CD14-positive monocyte (primary cell): ENCODE measurements at regions not wholly inside any gene's neighbourhood (a gene's known extent, or its start where the extent isn't known, plus 50 kb on each side); places are given as distances from the start of the nearest gene placed in this dataset.

ENCODE experiments used
- DNase-seq, 3 donors: peaks; one replicate each; pipeline ENCODE4 v3.0.0-alpha.2; 2011 to 2022
- H2AFZ ChIP-seq: 2 replicates; pipeline ENCODE4 v1.6.0; 2012; ENCODE audit warnings: mild to moderate bottlenecking, low read depth, low read length, inconsistent platforms; ENCODE audit not compliant: insufficient read depth, poor library complexity, severe bottlenecking
- H3K27ac ChIP-seq, 2 donors: 1 replicate in 1 of 2; 2 replicates in 1 of 2; pipeline ENCODE4 v1.5.1; 2012 to 2013; ENCODE audit warnings: low read length in 2 of 2, control low read depth in 1 of 2, inconsistent platforms in 1 of 2, low read depth in 1 of 2, mild to moderate bottlenecking in 1 of 2
- H3K27me3 ChIP-seq, 2 donors: one replicate each; pipeline versions ENCODE4 v1.6.0 to v1.6.1; 2011 to 2013; ENCODE audit warnings: low read length in 2 of 2; ENCODE audit not compliant: control insufficient read depth in 2 of 2, insufficient read depth in 2 of 2
- H3K36me3 ChIP-seq, 2 donors: replicated peaks in 1 of 2; 1 replicate in 1 of 2; 2 replicates in 1 of 2; pipeline versions ENCODE4 v1.5.1 to v1.6.1; 2012 to 2013; ENCODE audit warnings: low read length in 2 of 2, control low read depth in 1 of 2, inconsistent platforms in 1 of 2, mild to moderate bottlenecking in 1 of 2; ENCODE audit not compliant: insufficient read depth in 2 of 2, control insufficient read depth in 1 of 2
- H3K4me1 ChIP-seq, 2 donors: 1 replicate in 1 of 2; 2 replicates in 1 of 2; pipeline versions ENCODE4 v1.5.1 to v1.6.1; 2012 to 2013; ENCODE audit warnings: low read length in 2 of 2, control low read depth in 1 of 2, inconsistent platforms in 1 of 2, mild to moderate bottlenecking in 1 of 2, moderate library complexity in 1 of 2; ENCODE audit not compliant: insufficient read depth in 2 of 2, control insufficient read depth in 1 of 2
- H3K4me2 ChIP-seq: replicated peaks from 2 replicates; pipeline ENCODE3; 2012; ENCODE audit warnings: low read length, moderate library complexity, mild to moderate bottlenecking; ENCODE audit not compliant: poor library complexity, severe bottlenecking; ENCODE audit errors: extremely low read depth
- H3K4me3 ChIP-seq, 3 experiments: fragments of 200-600 bp in 1 of 3; sonication (generic) in 1 of 3; replicated peaks in 1 of 3; 1 replicate in 2 of 3; 2 replicates in 1 of 3; pipeline ENCODE4 v1.5.1; 2011 to 2013; ENCODE audit warnings: low read length in 3 of 3, mild to moderate bottlenecking in 3 of 3, control low read depth in 2 of 3, low read depth in 2 of 3, inconsistent platforms in 1 of 3, moderate library complexity in 1 of 3
- H3K79me2 ChIP-seq: 2 replicates; pipeline ENCODE4 v1.6.0; 2012; ENCODE audit warnings: mild to moderate bottlenecking, control low read depth, inconsistent platforms, low read length, moderate library complexity; ENCODE audit not compliant: insufficient read depth
- H3K9ac ChIP-seq: 2 replicates; pipeline ENCODE4 v1.6.0; 2017; ENCODE audit warnings: low read length, mild to moderate bottlenecking; ENCODE audit not compliant: insufficient read depth, poor library complexity, severe bottlenecking
- H3K9me3 ChIP-seq, 2 donors: replicated peaks in 1 of 2; 1 replicate in 1 of 2; 2 replicates in 1 of 2; pipeline versions ENCODE4 v1.5.1 to v1.6.1; 2012 to 2013; ENCODE audit warnings: low read length in 2 of 2, control low read depth in 1 of 2; ENCODE audit not compliant: control insufficient read depth in 1 of 2, insufficient read depth in 1 of 2
- H4K20me1 ChIP-seq: 2 replicates; pipeline ENCODE4 v1.6.0; 2012; ENCODE audit warnings: mild to moderate bottlenecking, low read length, control low read depth, moderate library complexity; ENCODE audit not compliant: insufficient read depth
- H3K27ac Mint-ChIP-seq, 7 donors: one replicate each; pipeline ENCODE4 v1.8.0; 2020; ENCODE audit warnings: mild to moderate bottlenecking in 7 of 7, mixed read lengths in 7 of 7, moderate library complexity in 6 of 7, inconsistent platforms in 2 of 7
- H3K27me3 Mint-ChIP-seq, 3 donors: one replicate each; pipeline ENCODE4 v1.8.0; 2021 to 2022; ENCODE audit warnings: low read depth in 3 of 3, mild to moderate bottlenecking in 3 of 3, mixed read lengths in 3 of 3, moderate library complexity in 3 of 3, inconsistent platforms in 1 of 3
- H3K36me3 Mint-ChIP-seq, 2 donors: one replicate each; pipeline ENCODE4 v1.8.0; 2020; ENCODE audit warnings: mixed read lengths in 2 of 2, inconsistent platforms in 1 of 2, mild to moderate bottlenecking in 1 of 2
- H3K4me1 Mint-ChIP-seq: one replicate; pipeline ENCODE4 v1.8.0; 2020; ENCODE audit warnings: mild to moderate bottlenecking, mixed read lengths
- H3K4me3 Mint-ChIP-seq, 2 donors: one replicate each; pipeline ENCODE4 v1.8.0; 2020; ENCODE audit warnings: mild to moderate bottlenecking in 2 of 2, mixed read lengths in 2 of 2, moderate library complexity in 1 of 2
- H3K9me3 Mint-ChIP-seq, 7 donors: one replicate each; pipeline ENCODE4 v1.8.0; 2020 to 2022; ENCODE audit warnings: mixed read lengths in 7 of 7, mild to moderate bottlenecking in 6 of 7, moderate library complexity in 6 of 7, inconsistent platforms in 2 of 7
- WGBS: methylation state at CpG from one replicate; pipeline ENCODE4 v1.1.5; 2013; ENCODE audit warnings: missing lambda C conversion rate; ENCODE audit not compliant: insufficient coverage; 5-methylcytosine and 5-hydroxymethylcytosine counted together
- intact Hi-C, 2 donors: fragments of 100-400 bp; cut with micrococcal nuclease; formaldehyde crosslinking; loops; one replicate each; pipeline versions ENCODE4 v1.15.0 to v1.15.1; 2023
- TF ChIP-seq, protein P1 (sequence below): fragments of 200-600 bp; IDR thresholded peaks from one replicate; pipeline ENCODE4 v1.8.0; 2022; ENCODE audit warnings: antibody characterized with exemption, mild to moderate bottlenecking

DNA sequence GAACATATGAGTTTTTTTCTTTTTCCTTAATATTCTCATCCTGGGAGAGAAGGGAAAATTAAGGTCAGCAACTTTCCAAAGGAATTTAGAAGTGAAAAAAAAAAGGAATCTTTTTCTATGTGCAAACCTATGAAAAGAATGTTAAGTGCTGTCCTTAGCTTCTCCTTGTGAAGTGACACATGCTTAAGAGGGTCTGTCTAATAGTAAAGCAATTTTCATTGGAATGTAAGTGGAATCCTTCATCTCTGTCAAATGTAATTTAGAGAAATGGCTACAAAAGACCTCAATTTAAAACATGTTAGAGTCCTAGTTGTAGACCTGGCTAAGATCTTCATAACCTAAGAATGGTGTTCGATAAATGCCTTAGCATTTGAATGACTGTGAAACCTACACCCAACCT is 117.4 kb upstream of the EPB41L3 start:
- Histone ChIP-seq H3K27ac (no peak overlapping the region), H2AFZ (no peak overlapping the region), H3K27me3 (no peaks in the 10 kb centered on the region), H3K4me3 (no peak overlapping the region), H3K4me2 (no peak overlapping the region), H3K4me1 (no peaks in the 10 kb centered on the region), H3K79me2 (no peaks in the 10 kb centered on the region), H3K36me3 (no peaks in the 10 kb centered on the region), H3K9ac (no peak overlapping the region), H3K9me3 (no peaks in the 10 kb centered on the region), H4K20me1 (no peaks in the 10 kb centered on the region)
- intact Hi-C loops = no loop called here
- H3K4me1 Mint-ChIP-seq = no peaks in the 10 kb centered on the region
- DNase-seq = no peak
- H3K36me3 Mint-ChIP-seq = no peaks in the 10 kb centered on the region
- no peak overlapping the region for H3K27ac Mint-ChIP-seq
- peaks cover 2 to 5% (median 2%) of the 10 kb centered on the region in 3 donors for H3K27me3 Mint-ChIP-seq
- H3K9me3 Mint-ChIP-seq = peaks cover 0 to 4% (median 4%) of the 10 kb centered on the region in 7 donors
- no CpG with 5 or more reads among the region's 1 CpG for WGBS
- H3K4me3 Mint-ChIP-seq = no peak overlapping the region
- TF ChIP-seq, protein P1, sequence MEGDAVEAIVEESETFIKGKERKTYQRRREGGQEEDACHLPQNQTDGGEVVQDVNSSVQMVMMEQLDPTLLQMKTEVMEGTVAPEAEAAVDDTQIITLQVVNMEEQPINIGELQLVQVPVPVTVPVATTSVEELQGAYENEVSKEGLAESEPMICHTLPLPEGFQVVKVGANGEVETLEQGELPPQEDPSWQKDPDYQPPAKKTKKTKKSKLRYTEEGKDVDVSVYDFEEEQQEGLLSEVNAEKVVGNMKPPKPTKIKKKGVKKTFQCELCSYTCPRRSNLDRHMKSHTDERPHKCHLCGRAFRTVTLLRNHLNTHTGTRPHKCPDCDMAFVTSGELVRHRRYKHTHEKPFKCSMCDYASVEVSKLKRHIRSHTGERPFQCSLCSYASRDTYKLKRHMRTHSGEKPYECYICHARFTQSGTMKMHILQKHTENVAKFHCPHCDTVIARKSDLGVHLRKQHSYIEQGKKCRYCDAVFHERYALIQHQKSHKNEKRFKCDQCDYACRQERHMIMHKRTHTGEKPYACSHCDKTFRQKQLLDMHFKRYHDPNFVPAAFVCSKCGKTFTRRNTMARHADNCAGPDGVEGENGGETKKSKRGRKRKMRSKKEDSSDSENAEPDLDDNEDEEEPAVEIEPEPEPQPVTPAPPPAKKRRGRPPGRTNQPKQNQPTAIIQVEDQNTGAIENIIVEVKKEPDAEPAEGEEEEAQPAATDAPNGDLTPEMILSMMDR = no peak

DNA sequence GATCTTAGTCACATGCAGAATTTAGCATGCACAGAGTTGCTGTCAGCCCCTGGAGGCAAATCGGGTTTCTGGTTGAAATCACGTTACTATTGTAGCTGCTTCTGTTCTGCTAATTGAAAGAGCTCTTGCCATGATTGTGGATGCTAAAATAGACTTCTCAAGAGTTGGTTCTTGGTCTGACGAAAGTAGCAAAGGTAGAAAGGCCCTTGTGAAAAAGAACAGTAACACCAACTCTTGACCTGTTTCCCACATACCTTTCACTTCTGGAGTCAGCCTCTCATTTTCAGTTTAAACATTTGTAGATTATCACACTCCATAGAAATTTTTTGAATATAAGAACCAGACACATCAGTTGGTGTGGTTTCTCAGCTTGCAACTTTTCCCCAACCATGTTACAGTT is 110.0 kb upstream of the EPB41L3 start:
- no peak overlapping the region for H3K27ac ChIP-seq
- H3K4me2 ChIP-seq = no peak overlapping the region
- Mint-ChIP-seq H3K27ac (no peak overlapping the region), H3K27me3 (peaks cover 0 to 4% (median 2%) of the 10 kb centered on the region in 3 donors), H3K4me1 (no peaks in the 10 kb centered on the region), H3K36me3 (no peaks in the 10 kb centered on the region), H3K9me3 (peaks cover 0 to 5% (median 0%) of the 10 kb centered on the region in 7 donors), H3K4me3 (no peak overlapping the region)
- H2AFZ ChIP-seq = no peak overlapping the region
- intact Hi-C loops = no loop called here
- no peaks in the 10 kb centered on the region for H3K4me1 ChIP-seq
- no peaks in the 10 kb centered on the region for H3K9me3 ChIP-seq
- no peaks in the 10 kb centered on the region for H3K79me2 ChIP-seq
- no CpG with 5 or more reads among the region's 3 CpGs for WGBS
- no peak for DNase-seq
- H3K9ac ChIP-seq = no peak overlapping the region
- H4K20me1 ChIP-seq = no peaks in the 10 kb centered on the region
- H3K27me3 ChIP-seq = no peaks in the 10 kb centered on the region
- TF ChIP-seq, protein P1 = no peak
- no peaks in the 10 kb centered on the region for H3K36me3 ChIP-seq
- H3K4me3 ChIP-seq = no peak overlapping the region
